SK-N-SH treated with all-trans-retinoic acid at 6 μM for 48 hours (cell line): ENCODE measurements at regions not wholly inside any gene's neighbourhood (a gene's known extent, or its start where the extent isn't known, plus 50 kb on each side); places are given as distances from the start of the nearest gene placed in this dataset.

Experiments used
- ARNTL ChIP-seq: fragments of 450-650 bp; formaldehyde crosslinking; IDR thresholded peaks from 2 replicates; pipeline ENCODE4 v1.5.0; 2020; ENCODE audit warnings: low read depth, mild to moderate bottlenecking, moderate library complexity, borderline replicate concordance
- CREB5 ChIP-seq: fragments of 250-450 bp; sonication (Bioruptor Pico); IDR thresholded peaks from 2 replicates; pipeline ENCODE4 v1.5.1; 2020; ENCODE audit warnings: low read depth, mild to moderate bottlenecking, moderate library complexity
- PATZ1 ChIP-seq: fragments of 250-450 bp; sonication (Bioruptor Pico); IDR thresholded peaks from 2 replicates; pipeline ENCODE4 v1.8.0; 2020; ENCODE audit warnings: mild to moderate bottlenecking, moderate library complexity, borderline replicate concordance
- POU6F1 ChIP-seq: fragments of 250-450 bp; sonication (Bioruptor Pico); IDR thresholded peaks from 2 replicates; pipeline ENCODE4 v1.8.0; 2021; ENCODE audit warnings: low read depth, mild to moderate bottlenecking, moderate library complexity, borderline replicate concordance
- TCF4 ChIP-seq: fragments of 250-450 bp; sonication (Bioruptor Pico); IDR thresholded peaks from 2 replicates; pipeline ENCODE4 v1.8.0; 2021; ENCODE audit warnings: mild to moderate bottlenecking, moderate library complexity, borderline replicate concordance
- ZFP30 ChIP-seq: fragments of 450-650 bp; formaldehyde crosslinking; IDR thresholded peaks from 2 replicates; pipeline ENCODE4 v1.5.0; 2022; ENCODE audit warnings: mild to moderate bottlenecking, moderate library complexity
- ZNF565 ChIP-seq: fragments of 450-650 bp; formaldehyde crosslinking; conservative IDR thresholded peaks from 2 replicates; pipeline ENCODE4 v1.5.0; 2020; ENCODE audit warnings: low read depth, mild to moderate bottlenecking, moderate library complexity

GRCh38 chr11:120052196-120052775 is 85.6 kb downstream of the TRIM29 start:
- TF ChIP-seq ARNTL (CRISPR knock-in tag), result no peak
- TF ChIP-seq PATZ1 (CRISPR knock-in tag), result no peak
- TF ChIP-seq CREB5 (CRISPR knock-in tag), result no peak
- TF ChIP-seq ZNF565 (CRISPR knock-in tag), result no peak
- TF ChIP-seq ZFP30, result no peak
- no peak for TF ChIP-seq TCF4
- no peak for TF ChIP-seq POU6F1
